ENCODE measurements at regions not wholly inside any gene's neighbourhood (a gene's known extent, or its start where the extent isn't known, plus 50 kb on each side); places are given as distances from the start of the nearest gene placed in this dataset.

- no peak overlapping the region for H3K27ac ChIP-seq
- TF ChIP-seq ZFX (IDR thresholded peaks at IDR 0.05; ENCODE audit: borderline replicate concordance) (no peak), CTCF (IDR thresholded peaks at IDR 0.05) (peak; percentile 67)
These were observed 612.9 kb downstream of the BNC2 start for GRCh38 chr9:16257604-16258003.

GRCh38 chr9:16258191-16258590 is 612.3 kb downstream of the BNC2 start:
- TF ChIP-seq CTCF (IDR thresholded peaks at IDR 0.05) (no peak), ZFX (IDR thresholded peaks at IDR 0.05; ENCODE audit: borderline replicate concordance) (no peak)
- H3K27ac ChIP-seq, result no peak overlapping the region

GRCh38 chr9:16258708-16259107 is 611.8 kb downstream of the BNC2 start:
- H3K27ac ChIP-seq, result no peak overlapping the region
- no peak for TF ChIP-seq CTCF (IDR thresholded peaks at IDR 0.05)
- TF ChIP-seq ZFX (IDR thresholded peaks at IDR 0.05; ENCODE audit: borderline replicate concordance), result no peak

GRCh38 chr9:16262477-16263261 is 607.8 kb downstream of the BNC2 start:
- no peak for TF ChIP-seq CTCF (IDR thresholded peaks at IDR 0.05)
- TF ChIP-seq ZFX (IDR thresholded peaks at IDR 0.05; ENCODE audit: borderline replicate concordance), result no peak
- no peak overlapping the region for H3K27ac ChIP-seq

- no peak for TF ChIP-seq ZFX (IDR thresholded peaks at IDR 0.05; ENCODE audit: borderline replicate concordance)
- no peak for TF ChIP-seq CTCF (IDR thresholded peaks at IDR 0.05)
These were observed 604.8 kb downstream of the BNC2 start for GRCh38 chr9:16265688-16266087.

GRCh38 chr9:16266648-16267276 is 603.7 kb downstream of the BNC2 start:
- TF ChIP-seq ZFX (IDR thresholded peaks at IDR 0.05; ENCODE audit: borderline replicate concordance), result no peak
- TF ChIP-seq CTCF (IDR thresholded peaks at IDR 0.05), result peak; percentile 83
- H3K27ac ChIP-seq, result peak overlapping the region; percentile 64

More at GRCh38 chr9:16265688-16266087, 604.8 kb downstream of the BNC2 start:
- H3K27ac ChIP-seq, result no peak overlapping the region

All from 22Rv1 (cell line).